GM12891 (cell line): ENCODE measurements at regions not wholly inside any gene's neighbourhood (a gene's known extent, or its start where the extent isn't known, plus 50 kb on each side); places are given as distances from the start of the nearest gene placed in this dataset.

Experiments used
- POLR2A ChIP-seq: IDR thresholded peaks from 2 replicates; pipeline ENCODE4 v1.6.1; 2011; ENCODE audit warnings: low read depth, low read length, control low read depth
- POLR2AphosphoS5 ChIP-seq: IDR thresholded peaks from 2 replicates; pipeline ENCODE4 v1.6.1; 2011; ENCODE audit warnings: low read depth, low read length, control low read depth
- POU2F2 ChIP-seq: IDR thresholded peaks from 2 replicates; pipeline ENCODE4 v1.6.1; 2011; ENCODE audit warnings: low read depth, mild to moderate bottlenecking, control low read depth, low read length, moderate library complexity
- TAF1 ChIP-seq: IDR thresholded peaks from 2 replicates; pipeline ENCODE4 v1.6.1; 2011; ENCODE audit warnings: low read depth, low read length, control low read depth

- TF ChIP-seq POLR2AphosphoS5 (no peak), POLR2A (no peak), TAF1 (no peak), POU2F2 (no peak)
Measured at GRCh38 chr1:100622966-100623762, 85.2 kb downstream of the GPR88 start.
